H1 (cell line): ENCODE measurements at regions not wholly inside any gene's neighbourhood (a gene's known extent, or its start where the extent isn't known, plus 50 kb on each side); places are given as distances from the start of the nearest gene placed in this dataset.

Experiments
- CTCF ChIA-PET: fragments of 300-600 bp; sonication (Branson Sonifier 250); formaldehyde crosslinking; loops from one replicate; lab custom pipeline; 2021; ENCODE audit not compliant: partially characterized antibody; lab: Charles Lee
- POLR2A ChIA-PET: fragments of 300-600 bp; sonication (Branson Sonifier 250); formaldehyde crosslinking; loops from one replicate; lab custom pipeline; 2021; ENCODE audit warnings: inconsistent platforms; ENCODE audit not compliant: partially characterized antibody; lab: Charles Lee
- DNase-seq, 2 experiments: peaks; one replicate each; pipeline versions ENCODE4 v3.0.0 to v3.0.0-alpha.2; 2010 to 2022; ENCODE audit warnings: low spot score in 2 of 2, low read depth in 1 of 2, mixed read lengths in 1 of 2
- FAIRE-seq: peaks from 2 replicates; lab custom pipeline; 2011; peaks lifted over from hg19 to GRCh38; lab: Jason Lieb, UNC
- H2AFZ ChIP-seq: 2 replicates; pipeline ENCODE4 v1.8.1; 2012; ENCODE audit warnings: low read length, inconsistent platforms
- H2AK5ac ChIP-seq: 2 replicates; pipeline ENCODE4 v1.6.1; 2013; ENCODE audit warnings: low read depth, low read length
- H2BK120ac ChIP-seq: replicated peaks from 2 replicates; pipeline ENCODE3; 2013; ENCODE audit warnings: low read depth, low read length, inconsistent platforms
- H2BK12ac ChIP-seq: 2 replicates; pipeline ENCODE4 v1.6.1; 2013; ENCODE audit warnings: low read depth, low read length
- H2BK15ac ChIP-seq: 2 replicates; pipeline ENCODE4 v1.6.1; 2013; ENCODE audit warnings: low read length
- H2BK20ac ChIP-seq: 2 replicates; pipeline ENCODE4 v1.6.1; 2013; ENCODE audit warnings: low read length
- H2BK5ac ChIP-seq: 2 replicates; pipeline ENCODE4 v1.6.1; 2013; ENCODE audit warnings: low read depth, low read length
- H3K14ac ChIP-seq: 2 replicates; pipeline ENCODE4 v1.6.1; 2013; ENCODE audit warnings: inconsistent platforms; ENCODE audit not compliant: insufficient read length
- H3K18ac ChIP-seq: 2 replicates; pipeline ENCODE4 v1.6.1; 2013; ENCODE audit warnings: low read length; ENCODE audit errors: extremely low read depth
- H3K23ac ChIP-seq: 2 replicates; pipeline ENCODE4 v1.6.1; 2013; ENCODE audit warnings: inconsistent platforms; ENCODE audit not compliant: insufficient read length
- H3K23me2 ChIP-seq: 2 replicates; pipeline ENCODE4 v1.6.1; 2013; ENCODE audit warnings: low read depth, low read length
- H3K27ac ChIP-seq: 2 replicates; pipeline ENCODE4 v1.6.1; 2011; ENCODE audit warnings: low read depth, low read length, inconsistent platforms
- H3K27me3 ChIP-seq, 4 experiments: replicated peaks in 1 of 4; 1 replicate in 1 of 4; 2 replicates in 3 of 4; pipeline versions ENCODE4 v1.6.1 to v1.8.1; 2011 to 2013; ENCODE audit warnings: low read length in 3 of 4, mild to moderate bottlenecking in 3 of 4, inconsistent platforms in 2 of 4, mixed read lengths in 2 of 4, moderate library complexity in 1 of 4; ENCODE audit not compliant: control insufficient read depth in 3 of 4, insufficient read depth in 3 of 4; ENCODE audit errors: extremely low read depth in 1 of 4
- H3K36me3 ChIP-seq, 4 experiments: 2 replicates each; pipeline versions ENCODE4 v1.6.1 to v1.8.1; 2011 to 2013; ENCODE audit warnings: mild to moderate bottlenecking in 4 of 4, low read length in 3 of 4, moderate library complexity in 2 of 4, control low read depth in 1 of 4, inconsistent platforms in 1 of 4; ENCODE audit not compliant: insufficient read depth in 4 of 4, control insufficient read depth in 2 of 4
- H3K4ac ChIP-seq: replicated peaks from 2 replicates; pipeline ENCODE3; 2013; ENCODE audit warnings: low read length, low read depth, mixed read lengths, inconsistent platforms; ENCODE audit not compliant: insufficient read length
- H3K4me1 ChIP-seq, 4 experiments: replicated peaks in 1 of 4; 1 replicate in 1 of 4; 2 replicates in 3 of 4; pipeline versions ENCODE4 v1.6.1 to v1.8.1; 2011 to 2013; ENCODE audit warnings: low read length in 3 of 4, inconsistent platforms in 2 of 4, mixed read lengths in 1 of 4; ENCODE audit not compliant: insufficient read depth in 4 of 4, control insufficient read depth in 3 of 4
- H3K4me2 ChIP-seq, 2 experiments: 2 replicates each; pipeline versions ENCODE4 v1.6.1 to v1.8.1; 2011 to 2013; ENCODE audit warnings: low read depth in 2 of 2, low read length in 2 of 2, control low read depth in 1 of 2, inconsistent platforms in 1 of 2, mild to moderate bottlenecking in 1 of 2; ENCODE audit not compliant: insufficient read depth in 1 of 2
- H3K4me3 ChIP-seq, 4 experiments: fragments of 200-600, 300-600 bp in 1 of 4; sonication (generic), shearing (Covaris generic), sonication (Bioruptor Twin) in 1 of 4; 2 replicates each; pipeline versions ENCODE4 v1.5.1 to v1.8.1; 2011 to 2016; ENCODE audit warnings: low read length in 4 of 4, low read depth in 3 of 4, control low read depth in 2 of 4, inconsistent platforms in 2 of 4, mild to moderate bottlenecking in 2 of 4, mixed read lengths in 1 of 4, moderate library complexity in 1 of 4; ENCODE audit not compliant: insufficient read depth in 2 of 4; ENCODE audit errors: extremely low read depth in 1 of 4
- H3K56ac ChIP-seq: replicated peaks from 2 replicates; pipeline ENCODE3; 2013; ENCODE audit warnings: low read depth, mild to moderate bottlenecking, mixed read lengths, low read length, inconsistent platforms; ENCODE audit not compliant: insufficient read length
- H3K79me1 ChIP-seq: 2 replicates; pipeline ENCODE4 v1.6.1; 2013; ENCODE audit warnings: low read depth, low read length, control low read depth
- H3K79me2 ChIP-seq, 2 experiments: 2 replicates each; pipeline versions ENCODE4 v1.6.1 to v1.8.1; 2012 to 2013; ENCODE audit warnings: low read length in 2 of 2, mild to moderate bottlenecking in 2 of 2, inconsistent platforms in 1 of 2; ENCODE audit not compliant: insufficient read depth in 2 of 2, control insufficient read depth in 1 of 2
- H3K9ac ChIP-seq, 4 experiments: replicated peaks in 1 of 4; 1 replicate in 1 of 4; 2 replicates in 3 of 4; pipeline versions ENCODE4 v1.6.1 to v1.8.1; 2011 to 2013; ENCODE audit warnings: low read depth in 3 of 4, low read length in 3 of 4, control low read depth in 2 of 4, mild to moderate bottlenecking in 2 of 4, moderate library complexity in 2 of 4, inconsistent platforms in 1 of 4; ENCODE audit errors: extremely low read depth in 1 of 4
- H3K9me3 ChIP-seq, 2 experiments: 2 replicates each; pipeline versions ENCODE4 v1.6.1 to v1.8.1; 2012 to 2013; ENCODE audit warnings: mild to moderate bottlenecking in 2 of 2, moderate library complexity in 2 of 2, control low read depth in 1 of 2, inconsistent platforms in 1 of 2, low read depth in 1 of 2, low read length in 1 of 2, mixed read lengths in 1 of 2; ENCODE audit not compliant: insufficient read depth in 2 of 2
- H4K20me1 ChIP-seq, 2 experiments: replicated peaks in 1 of 2; 2 replicates each; pipeline versions ENCODE3 to v1.8.1; 2011 to 2013; ENCODE audit warnings: inconsistent platforms in 2 of 2, low read length in 2 of 2, mild to moderate bottlenecking in 1 of 2; ENCODE audit not compliant: insufficient read depth in 2 of 2, control insufficient read depth in 1 of 2
- H4K5ac ChIP-seq: 2 replicates; pipeline ENCODE4 v1.6.1; 2013; ENCODE audit warnings: low read length, low read depth, mixed read lengths, inconsistent platforms; ENCODE audit not compliant: insufficient read length
- H4K8ac ChIP-seq: 2 replicates; pipeline ENCODE4 v1.8.0; 2013; ENCODE audit warnings: mild to moderate bottlenecking, moderate library complexity, low read length, inconsistent platforms; ENCODE audit not compliant: insufficient read depth; ENCODE audit errors: extremely low read depth
- H4K91ac ChIP-seq: replicated peaks from 2 replicates; pipeline ENCODE3; 2013; ENCODE audit warnings: low read length, mixed read lengths, inconsistent platforms; ENCODE audit not compliant: insufficient read length
- GTF2F1 ChIP-seq: IDR thresholded peaks from 2 replicates; pipeline ENCODE4 v1.6.1; 2012; ENCODE audit warnings: low read depth, low read length, improper control_type of control experiment, borderline replicate concordance
- MAFK ChIP-seq: IDR thresholded peaks from 2 replicates; pipeline ENCODE4 v1.6.1; 2012; ENCODE audit warnings: low read depth, mild to moderate bottlenecking, improper control_type of control experiment, low read length
- POU5F1 ChIP-seq: IDR thresholded peaks from 2 replicates; pipeline ENCODE4 v1.6.1; 2011; ENCODE audit warnings: low read depth, mild to moderate bottlenecking, low read length, moderate library complexity
- SIX5 ChIP-seq: IDR thresholded peaks from 2 replicates; pipeline ENCODE4 v1.6.1; 2011; ENCODE audit warnings: mild to moderate bottlenecking, low read depth, low read length
- YY1 ChIP-seq: IDR thresholded peaks from 2 replicates; pipeline ENCODE4 v1.6.1; 2011; ENCODE audit warnings: low read depth, mild to moderate bottlenecking, low read length
- ZNF274 ChIP-seq: IDR thresholded peaks from 2 replicates; pipeline ENCODE4 v1.7.0; 2012; ENCODE audit warnings: low read length, borderline replicate concordance; ENCODE audit errors: extremely low read depth
- WGBS, 2 experiments: shearing (Covaris generic) in 1 of 2; methylation state at CpG; one replicate each; pipeline versions ENCODE4 v1.1.6 to v1.1.7; 2013 to 2015; ENCODE audit warnings: low lambda C conversion rate in 2 of 2, mixed read lengths in 2 of 2, inconsistent platforms in 1 of 2, low coverage in 1 of 2, missing lambda C conversion rate in 1 of 2; ENCODE audit not compliant: insufficient replicate concordance in 2 of 2, insufficient coverage in 1 of 2, insufficient read length in 1 of 2; ENCODE audit errors: extremely low coverage in 1 of 2, missing lambda C conversion rate in 1 of 2; 5-methylcytosine and 5-hydroxymethylcytosine counted together
- TF ChIP-seq, protein P1 (sequence below): IDR thresholded peaks from 2 replicates; pipeline ENCODE4 v1.6.1; 2011; ENCODE audit warnings: low read length, improper control_type of control experiment

DNA sequence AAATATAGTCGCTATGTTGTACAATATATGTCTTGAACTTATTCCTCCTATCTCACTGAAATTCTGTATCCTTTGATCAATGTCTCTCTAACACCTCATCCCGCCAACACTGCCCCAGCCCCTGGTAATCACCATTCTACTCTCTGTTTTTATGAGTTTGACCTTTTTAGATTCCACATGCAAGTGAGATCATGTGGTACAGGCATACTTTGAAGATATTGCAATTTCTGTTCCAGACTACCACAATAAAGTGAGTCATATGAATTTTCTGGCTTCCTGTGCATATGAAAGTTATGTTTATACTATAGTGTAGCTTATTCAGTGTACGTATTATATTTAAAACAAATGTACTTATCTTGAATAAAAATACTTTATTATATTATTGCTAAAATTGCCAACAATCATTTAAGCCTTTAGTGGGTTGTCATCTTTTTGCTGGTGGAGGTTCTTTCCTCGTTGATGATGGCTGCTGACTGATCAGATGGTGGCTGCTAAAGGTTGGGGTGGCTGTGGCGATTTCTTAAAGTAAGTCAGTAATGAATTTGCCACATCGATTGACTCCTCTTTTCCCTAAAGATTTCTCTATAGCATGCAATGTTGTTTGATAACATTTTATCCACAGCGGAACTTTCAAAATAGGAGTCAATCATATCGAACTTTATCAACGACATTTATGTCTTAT lies 257.2 kb downstream of the NFKBIZ start:
- Histone ChIP-seq H4K5ac (no peak overlapping the region), H3K4me1 (no peaks in the 10 kb centered on the region), H3K23me2 (no peaks in the 10 kb centered on the region), H2BK20ac (no peak overlapping the region), H3K9me3 (no peaks in the 10 kb centered on the region), H4K8ac (no peak overlapping the region), H4K91ac (no peak overlapping the region), H3K4me3 (no peak overlapping the region), H3K79me1 (no peaks in the 10 kb centered on the region), H3K36me3 (no peaks in the 10 kb centered on the region), H4K20me1 (no peaks in the 10 kb centered on the region), H2AK5ac (no peak overlapping the region), H2BK12ac (no peak overlapping the region), H2BK15ac (no peak overlapping the region), H3K23ac (no peak overlapping the region), H3K56ac (no peak overlapping the region), H3K4ac (no peak overlapping the region), H3K4me2 (no peak overlapping the region), H3K79me2 (no peaks in the 10 kb centered on the region), H2BK120ac (no peak overlapping the region), H2AFZ (no peak overlapping the region), H2BK5ac (no peak overlapping the region), H3K14ac (no peak overlapping the region), H3K18ac (no peak overlapping the region), H3K27me3 (no peaks in the 10 kb centered on the region), H3K27ac (no peak overlapping the region), H3K9ac (no peak overlapping the region)
- 91% methylated on average over 9 of the region's 9 CpGs; no CpG with 5 or more reads in 1 of the 2 experiments for WGBS, 2 experiments
- ChIA-PET POLR2A (no interaction called here), CTCF (no interaction called here)
- FAIRE-seq, result no peak
- DNase-seq, result no peak
- TF ChIP-seq SIX5, result no peak
- TF ChIP-seq POU5F1, result no peak
- TF ChIP-seq YY1, result no peak
- TF ChIP-seq, protein P1, sequence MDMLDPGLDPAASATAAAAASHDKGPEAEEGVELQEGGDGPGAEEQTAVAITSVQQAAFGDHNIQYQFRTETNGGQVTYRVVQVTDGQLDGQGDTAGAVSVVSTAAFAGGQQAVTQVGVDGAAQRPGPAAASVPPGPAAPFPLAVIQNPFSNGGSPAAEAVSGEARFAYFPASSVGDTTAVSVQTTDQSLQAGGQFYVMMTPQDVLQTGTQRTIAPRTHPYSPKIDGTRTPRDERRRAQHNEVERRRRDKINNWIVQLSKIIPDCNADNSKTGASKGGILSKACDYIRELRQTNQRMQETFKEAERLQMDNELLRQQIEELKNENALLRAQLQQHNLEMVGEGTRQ, result no peak
- TF ChIP-seq MAFK, result no peak
- no peak for TF ChIP-seq ZNF274
- TF ChIP-seq GTF2F1, result no peak
